ENCODE measurements at regions not wholly inside any gene's neighbourhood (a gene's known extent, or its start where the extent isn't known, plus 50 kb on each side); places are given as distances from the start of the nearest gene placed in this dataset.

GRCh38 chr12:67522222-67522621 is 126.3 kb upstream of the DYRK2 start:
- TF ChIP-seq CTCF (conservative IDR thresholded peaks at IDR 0.05) = no peak
- no peak for TF ChIP-seq EZH2 (IDR thresholded peaks at IDR 0.05; ENCODE audit: low read depth)
